ENCODE measurements at regions not wholly inside any gene's neighbourhood (a gene's known extent, or its start where the extent isn't known, plus 50 kb on each side); places are given as distances from the start of the nearest gene placed in this dataset.

DNA sequence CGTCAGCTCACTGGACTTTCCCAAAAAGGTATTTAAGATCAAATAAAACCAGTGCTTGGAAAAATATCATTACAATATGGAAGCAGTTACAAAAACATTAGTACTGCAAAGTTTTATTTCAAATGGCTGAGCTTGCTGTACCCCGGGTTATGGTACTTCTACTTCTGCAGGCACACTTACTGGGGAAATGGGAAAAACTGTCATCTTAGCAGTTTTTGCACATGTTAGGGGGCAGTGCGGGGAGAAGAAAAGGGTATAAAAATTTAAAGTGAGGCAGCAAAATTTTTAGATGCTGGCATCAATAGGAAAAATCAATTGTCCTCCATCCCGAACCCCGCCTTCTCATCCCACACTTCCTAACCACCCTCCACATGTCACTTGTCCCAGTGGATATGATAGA lies 133.4 kb downstream of the ATG4C start:
- TF ChIP-seq, protein P1, sequence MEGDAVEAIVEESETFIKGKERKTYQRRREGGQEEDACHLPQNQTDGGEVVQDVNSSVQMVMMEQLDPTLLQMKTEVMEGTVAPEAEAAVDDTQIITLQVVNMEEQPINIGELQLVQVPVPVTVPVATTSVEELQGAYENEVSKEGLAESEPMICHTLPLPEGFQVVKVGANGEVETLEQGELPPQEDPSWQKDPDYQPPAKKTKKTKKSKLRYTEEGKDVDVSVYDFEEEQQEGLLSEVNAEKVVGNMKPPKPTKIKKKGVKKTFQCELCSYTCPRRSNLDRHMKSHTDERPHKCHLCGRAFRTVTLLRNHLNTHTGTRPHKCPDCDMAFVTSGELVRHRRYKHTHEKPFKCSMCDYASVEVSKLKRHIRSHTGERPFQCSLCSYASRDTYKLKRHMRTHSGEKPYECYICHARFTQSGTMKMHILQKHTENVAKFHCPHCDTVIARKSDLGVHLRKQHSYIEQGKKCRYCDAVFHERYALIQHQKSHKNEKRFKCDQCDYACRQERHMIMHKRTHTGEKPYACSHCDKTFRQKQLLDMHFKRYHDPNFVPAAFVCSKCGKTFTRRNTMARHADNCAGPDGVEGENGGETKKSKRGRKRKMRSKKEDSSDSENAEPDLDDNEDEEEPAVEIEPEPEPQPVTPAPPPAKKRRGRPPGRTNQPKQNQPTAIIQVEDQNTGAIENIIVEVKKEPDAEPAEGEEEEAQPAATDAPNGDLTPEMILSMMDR (IDR thresholded peaks at IDR 0.05) = no peak
- no peak for TF ChIP-seq EZH2 (IDR thresholded peaks at IDR 0.05; ENCODE audit: borderline replicate concordance, insufficient read depth, low read depth, low read length, poor library complexity, severe bottlenecking)
- Histone ChIP-seq H3K79me2 (ENCODE audit: control insufficient read depth, insufficient read depth, low read length) (no peaks in the 10 kb centered on the region), H3K4me3 (ENCODE audit: control extremely low read depth in 1 of 5, extremely low read depth in 1 of 5, insufficient read depth in 1 of 5, low read depth in 2 of 5, low read length in 4 of 5) (no peak overlapping the region), H3K4me2 (replicated peaks; ENCODE audit: low read depth, low read length, poor library complexity, severe bottlenecking) (no peak overlapping the region), H3K4me1 (ENCODE audit: control insufficient read depth in 2 of 2, insufficient read depth in 2 of 2, low read length in 2 of 2) (no peaks in the 10 kb centered on the region), H3K9me3 (ENCODE audit: control extremely low read depth in 1 of 3, control insufficient read depth in 2 of 3, insufficient read depth in 1 of 3, low read length in 2 of 3) (no peaks in the 10 kb centered on the region), H3K27ac (ENCODE audit: low read length in 2 of 2) (no peak overlapping the region), H3K36me3 (replicated peaks in 1 of 2; ENCODE audit: control extremely low read depth in 1 of 2, control insufficient read depth in 1 of 2, extremely low read depth in 1 of 2, insufficient read depth in 2 of 2, low read length in 1 of 2) (no peaks in the 10 kb centered on the region), H3K9ac (ENCODE audit: low read length) (no peak overlapping the region), H4K20me1 (ENCODE audit: control insufficient read depth, insufficient read depth, low read length, poor library complexity, severe bottlenecking) (no peaks in the 10 kb centered on the region), H3K27me3 (replicated peaks in 1 of 4; ENCODE audit: control extremely low read depth in 1 of 4, control insufficient read depth in 3 of 4, insufficient read depth in 4 of 4, low read length in 3 of 4) (peaks cover 0 to 11% (median 1%) of the 10 kb centered on the region in 4 experiments), H2AFZ (ENCODE audit: insufficient read depth, low read depth, low read length, poor library complexity, severe bottlenecking) (no peak overlapping the region)
- no peak overlapping the region for H3K27ac Mint-ChIP-seq
- no peak overlapping the region for H3K4me3 Mint-ChIP-seq
- peaks cover 23% of the 10 kb centered on the region for H3K27me3 Mint-ChIP-seq
- WGBS (ENCODE audit: insufficient coverage) = 100% methylated on average over 1 of the region's 5 CpGs
- no peak for ATAC-seq (ENCODE audit: low read depth)
- ChIA-PET POLR2A (no interaction called here), CTCF (no interaction called here)
- H3K9me3 Mint-ChIP-seq (ENCODE audit: insufficient read depth) = no peaks in the 10 kb centered on the region
- intact Hi-C loops (cut with micrococcal nuclease) = no loop called here
- H3K4me1 Mint-ChIP-seq = no peaks in the 10 kb centered on the region
- DNase-seq = no peak

DNA sequence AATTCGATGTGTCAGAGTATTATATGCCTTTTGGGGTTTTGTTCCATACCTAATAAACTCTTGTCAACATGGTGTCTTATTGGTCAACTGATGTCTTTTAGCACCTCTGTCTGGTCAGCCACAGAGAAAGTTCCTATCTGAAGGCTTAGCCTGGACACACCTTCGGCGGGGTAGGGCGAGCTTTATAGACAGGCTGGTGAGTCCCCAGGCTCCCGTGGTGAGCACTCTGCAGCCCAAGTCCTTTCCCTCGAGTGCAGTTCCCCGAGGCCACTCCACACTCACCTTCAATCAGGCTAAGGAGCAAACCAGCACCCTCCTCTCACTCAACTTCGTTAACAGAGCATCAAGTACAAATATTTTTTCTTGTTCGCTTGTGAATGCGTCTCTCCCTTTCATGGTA lies 133.9 kb downstream of the ATG4C start:
- no peaks in the 10 kb centered on the region for H3K79me2 ChIP-seq (ENCODE audit: control insufficient read depth, insufficient read depth, low read length)
- no peak for TF ChIP-seq EZH2 (IDR thresholded peaks at IDR 0.05; ENCODE audit: borderline replicate concordance, insufficient read depth, low read depth, low read length, poor library complexity, severe bottlenecking)
- TF ChIP-seq, protein P1 (IDR thresholded peaks at IDR 0.05) = no peak
- Mint-ChIP-seq H3K4me3 (no peak overlapping the region), H3K9me3 (ENCODE audit: insufficient read depth) (no peaks in the 10 kb centered on the region), H3K27ac (no peak overlapping the region), H3K27me3 (peaks cover 23% of the 10 kb centered on the region), H3K4me1 (no peaks in the 10 kb centered on the region)
- H3K27ac ChIP-seq (ENCODE audit: low read length in 2 of 2) = no peak overlapping the region
- H4K20me1 ChIP-seq (ENCODE audit: control insufficient read depth, insufficient read depth, low read length, poor library complexity, severe bottlenecking) = no peaks in the 10 kb centered on the region
- ChIA-PET POLR2A (no interaction called here), CTCF (no interaction called here)
- no peak overlapping the region for H2AFZ ChIP-seq (ENCODE audit: insufficient read depth, low read depth, low read length, poor library complexity, severe bottlenecking)
- no peak overlapping the region for H3K4me3 ChIP-seq (ENCODE audit: control extremely low read depth in 1 of 5, extremely low read depth in 1 of 5, insufficient read depth in 1 of 5, low read depth in 2 of 5, low read length in 4 of 5)
- peaks cover 0 to 3% (median 0%) of the 10 kb centered on the region in 3 donors for H3K9me3 ChIP-seq (ENCODE audit: control extremely low read depth in 1 of 3, control insufficient read depth in 2 of 3, insufficient read depth in 1 of 3, low read length in 2 of 3)
- no peak overlapping the region for H3K9ac ChIP-seq (ENCODE audit: low read length)
- intact Hi-C loops (cut with micrococcal nuclease) = no loop called here
- DNase-seq (no peak), ATAC-seq (ENCODE audit: low read depth) (no peak)
- WGBS (ENCODE audit: insufficient coverage) = 82% methylated on average over 6 of the region's 10 CpGs
- H3K27me3 ChIP-seq (replicated peaks in 1 of 4; ENCODE audit: control extremely low read depth in 1 of 4, control insufficient read depth in 3 of 4, insufficient read depth in 4 of 4, low read length in 3 of 4) = peaks cover 0 to 11% (median 1%) of the 10 kb centered on the region in 4 experiments
- no peaks in the 10 kb centered on the region for H3K4me1 ChIP-seq (ENCODE audit: control insufficient read depth in 2 of 2, insufficient read depth in 2 of 2, low read length in 2 of 2)
- H3K36me3 ChIP-seq (replicated peaks in 1 of 2; ENCODE audit: control extremely low read depth in 1 of 2, control insufficient read depth in 1 of 2, extremely low read depth in 1 of 2, insufficient read depth in 2 of 2, low read length in 1 of 2) = no peaks in the 10 kb centered on the region
- no peak overlapping the region for H3K4me2 ChIP-seq (replicated peaks; ENCODE audit: low read depth, low read length, poor library complexity, severe bottlenecking)

Measured in B cell (primary cell).